HG02763 (cell line): ENCODE measurements at regions not wholly inside any gene's neighbourhood (a gene's known extent, or its start where the extent isn't known, plus 50 kb on each side); places are given as distances from the start of the nearest gene placed in this dataset.

Source experiments
- ATAC-seq: cut with Tn5 transposase; IDR thresholded peaks from one replicate; pipeline ENCODE4 v1.9.1; 2021; ENCODE audit warnings: mild to moderate bottlenecking, moderate library complexity; ENCODE audit not compliant: unreplicated experiment

- no peak for ATAC-seq
These were observed 198.7 kb upstream of the LUZP2 start for GRCh38 chr11:24298146-24298545.

GRCh38 chr11:24311974-24312373 lies 184.9 kb upstream of the LUZP2 start:
- ATAC-seq, result no peak

- no peak for ATAC-seq
These were observed 184.2 kb upstream of the LUZP2 start for GRCh38 chr11:24312464-24313238.

GRCh38 chr11:24321229-24321628 lies 175.6 kb upstream of the LUZP2 start:
- ATAC-seq, result no peak

- ATAC-seq, result no peak
These were observed 172.6 kb upstream of the LUZP2 start for GRCh38 chr11:24324211-24324610.

- no peak for ATAC-seq
These were observed 152.6 kb upstream of the LUZP2 start for GRCh38 chr11:24344222-24344621.

GRCh38 chr11:24348908-24349307 lies 147.9 kb upstream of the LUZP2 start:
- no peak for ATAC-seq

- no peak for ATAC-seq
These were observed 145.7 kb upstream of the LUZP2 start for GRCh38 chr11:24351179-24351578.

GRCh38 chr11:24356501-24356900 lies 140.4 kb upstream of the LUZP2 start:
- no peak for ATAC-seq

GRCh38 chr11:24357620-24358410 lies 139.0 kb upstream of the LUZP2 start:
- no peak for ATAC-seq

- no peak for ATAC-seq
These were observed 124.4 kb upstream of the LUZP2 start for GRCh38 chr11:24372491-24372890.

GRCh38 chr11:24373516-24373915 lies 123.3 kb upstream of the LUZP2 start:
- ATAC-seq, result no peak

GRCh38 chr11:24375351-24375750 lies 121.5 kb upstream of the LUZP2 start:
- ATAC-seq, result no peak

- ATAC-seq, result no peak
These were observed 120.9 kb upstream of the LUZP2 start for GRCh38 chr11:24375931-24376330.

GRCh38 chr11:24383137-24383536 lies 113.7 kb upstream of the LUZP2 start:
- ATAC-seq, result no peak

GRCh38 chr11:24384240-24384639 lies 112.6 kb upstream of the LUZP2 start:
- no peak for ATAC-seq

GRCh38 chr11:24386546-24387397 lies 110.1 kb upstream of the LUZP2 start:
- no peak for ATAC-seq

GRCh38 chr11:24389575-24389974 lies 107.3 kb upstream of the LUZP2 start:
- ATAC-seq, result no peak

- ATAC-seq, result no peak
These were observed 106.8 kb upstream of the LUZP2 start for GRCh38 chr11:24390016-24390415.

GRCh38 chr11:24390762-24391161 lies 106.1 kb upstream of the LUZP2 start:
- no peak for ATAC-seq

- no peak for ATAC-seq
These were observed 105.7 kb upstream of the LUZP2 start for GRCh38 chr11:24391167-24391566.
